ENCODE measurements at regions not wholly inside any gene's neighbourhood (a gene's known extent, or its start where the extent isn't known, plus 50 kb on each side); places are given as distances from the start of the nearest gene placed in this dataset.

GRCh38 chr16:79309606-79310005, 290.9 kb downstream of the MAF start:
- TF ChIP-seq POLR2A (IDR thresholded peaks at IDR 0.05), result no peak
- no peak for TF ChIP-seq CTCF (IDR thresholded peaks at IDR 0.05)

All from adrenal gland (tissue), 5 donors.